Endothelial cell of hepatic sinusoid (primary cell): ENCODE measurements at regions not wholly inside any gene's neighbourhood (a gene's known extent, or its start where the extent isn't known, plus 50 kb on each side); places are given as distances from the start of the nearest gene placed in this dataset.
"Not testable (repeated sequence)": the region's sequence is repeated elsewhere in the genome, so short reads cannot be mapped to it uniquely, and the experiment has no call there.

Experiments
- in situ Hi-C: cut with HindIII; loops from 2 replicates; pipeline ENCODE4 v1.10.0; 2017; ENCODE audit warnings: low sequenced_read_pairs

GRCh38 chrX:74090049-74090448 is 213.9 kb upstream of the ZCCHC13 start:
- in situ Hi-C loops = no loop called here

DNA sequence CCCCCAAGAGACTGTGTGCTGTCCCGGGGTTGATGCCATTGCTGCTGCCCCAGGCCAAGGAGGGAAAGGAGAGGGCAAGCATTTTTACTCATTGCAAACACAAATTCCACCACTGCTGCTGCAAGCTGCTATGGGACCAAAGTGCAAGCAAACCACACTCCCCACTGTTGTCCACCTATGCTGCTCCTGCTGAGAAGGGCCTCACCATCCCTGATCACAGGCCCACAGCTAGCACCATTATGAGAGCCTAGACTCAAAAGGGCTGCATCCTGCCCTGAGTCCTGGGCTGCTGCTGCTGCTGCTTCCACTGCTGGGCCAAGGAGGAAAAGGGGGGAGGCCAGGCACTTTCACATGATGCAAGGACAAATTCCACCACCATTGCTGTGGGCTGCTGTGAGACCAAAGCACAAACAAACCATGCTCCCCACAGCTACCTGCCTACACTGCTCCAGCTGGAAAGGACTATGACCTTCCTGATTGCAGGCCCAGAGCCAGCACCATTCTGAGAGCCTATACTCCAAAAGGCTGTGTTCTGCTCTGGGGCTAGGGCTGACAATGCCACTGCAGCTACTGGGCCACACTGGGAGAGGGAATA is 218.2 kb upstream of the ZCCHC13 start:
- in situ Hi-C loops = no loop called here

DNA sequence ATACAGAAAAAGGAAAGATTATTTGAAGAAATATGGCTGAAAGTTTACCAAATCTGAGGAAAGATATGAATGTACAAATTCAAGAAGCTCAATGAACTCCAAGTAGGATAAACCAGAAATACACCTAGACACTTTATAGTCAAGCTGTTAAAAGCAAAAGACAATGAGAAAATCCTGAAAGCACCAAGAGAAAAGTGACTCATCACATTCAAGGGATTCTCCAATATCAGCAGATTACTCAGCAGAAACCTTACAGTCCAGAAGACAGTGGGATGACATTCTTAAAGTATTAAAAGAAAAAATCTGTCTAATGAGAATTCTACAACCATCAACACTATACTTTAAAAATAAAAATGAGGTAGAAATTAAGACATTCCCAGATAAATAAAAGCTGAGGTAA is 223.8 kb upstream of the ZCCHC13 start:
- in situ Hi-C loops = no loop called here

DNA sequence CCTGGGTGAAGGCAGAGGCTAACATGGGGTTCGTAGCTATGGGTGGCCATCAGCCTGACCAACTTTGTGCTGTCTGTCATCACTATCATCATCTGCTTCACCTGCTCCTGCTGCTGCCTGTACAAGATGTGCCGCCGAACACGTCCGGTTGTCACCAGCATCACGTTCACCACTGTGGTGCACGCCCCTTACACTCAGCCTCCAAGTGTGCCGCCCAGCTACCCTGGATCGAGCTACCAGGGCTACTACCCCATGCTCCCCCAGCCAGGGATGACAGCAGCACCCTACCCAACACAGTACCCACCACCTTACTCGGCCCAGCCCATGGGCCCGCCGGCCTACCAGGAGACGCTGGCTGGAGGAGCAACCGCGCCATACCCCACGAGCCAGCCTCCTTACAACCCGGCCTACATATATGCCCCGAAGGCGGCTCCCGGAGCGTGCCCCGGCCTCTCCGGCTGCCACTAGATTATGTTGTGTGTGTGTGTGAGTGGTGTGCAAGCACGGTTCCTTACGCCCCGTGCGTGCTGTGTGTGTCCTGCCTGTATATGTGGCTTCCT is 213.4 kb upstream of the XIST start:
- in situ Hi-C loops = no loop called here

DNA sequence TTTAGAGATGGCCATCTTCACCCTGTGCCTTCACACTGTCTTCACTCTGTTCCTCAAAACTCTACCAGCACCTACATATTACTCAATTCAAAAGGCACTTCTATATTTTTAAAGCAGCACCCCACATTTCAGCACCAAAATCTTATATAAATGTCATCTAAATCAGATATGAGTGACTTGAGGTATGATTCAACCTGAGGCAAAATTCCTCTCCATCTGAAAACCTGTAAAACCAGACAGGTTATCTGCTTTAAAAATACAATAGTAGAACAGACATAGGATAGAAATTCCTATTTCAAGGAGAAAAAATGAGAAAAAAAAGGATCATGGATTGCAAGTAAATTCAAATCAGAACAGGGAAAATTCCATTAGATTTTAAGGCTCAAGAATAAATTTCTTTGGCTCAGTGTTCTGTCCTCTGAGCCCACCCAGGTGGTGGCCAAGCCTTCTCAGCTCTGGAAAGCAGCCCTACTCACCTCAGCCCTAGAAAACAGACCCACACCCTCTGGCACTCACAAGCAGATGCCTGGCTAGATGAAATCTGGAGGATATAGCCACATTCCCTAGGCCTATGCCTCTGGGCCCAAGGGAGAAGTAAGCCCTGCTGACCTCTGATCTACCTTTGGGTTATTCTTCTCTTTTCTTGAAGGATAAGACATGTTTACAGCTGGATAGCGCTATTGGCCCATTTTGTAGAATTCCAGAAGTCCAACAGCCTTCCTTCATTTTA is 211.1 kb upstream of the XIST start:
- in situ Hi-C loops = no loop called here

DNA sequence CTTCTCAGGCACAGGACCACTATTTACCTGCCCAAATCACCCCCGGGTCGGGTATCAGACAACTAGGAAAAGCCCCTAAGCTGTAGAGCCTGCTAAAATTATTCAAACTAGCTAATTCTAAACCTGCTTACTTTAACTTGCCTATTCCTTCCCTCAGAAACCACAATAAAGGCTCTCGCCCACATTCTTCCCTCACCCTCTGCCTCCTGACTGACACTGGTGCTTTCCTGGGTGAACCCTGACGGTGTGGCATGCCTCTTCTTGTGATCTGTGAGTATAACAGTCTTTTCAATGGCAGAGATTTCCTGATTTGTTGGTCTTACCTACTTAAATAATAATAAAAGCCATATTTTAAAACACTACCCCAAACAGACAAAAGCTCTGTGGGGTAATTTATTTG is 209.4 kb upstream of the XIST start:
- in situ Hi-C loops = no loop called here

DNA sequence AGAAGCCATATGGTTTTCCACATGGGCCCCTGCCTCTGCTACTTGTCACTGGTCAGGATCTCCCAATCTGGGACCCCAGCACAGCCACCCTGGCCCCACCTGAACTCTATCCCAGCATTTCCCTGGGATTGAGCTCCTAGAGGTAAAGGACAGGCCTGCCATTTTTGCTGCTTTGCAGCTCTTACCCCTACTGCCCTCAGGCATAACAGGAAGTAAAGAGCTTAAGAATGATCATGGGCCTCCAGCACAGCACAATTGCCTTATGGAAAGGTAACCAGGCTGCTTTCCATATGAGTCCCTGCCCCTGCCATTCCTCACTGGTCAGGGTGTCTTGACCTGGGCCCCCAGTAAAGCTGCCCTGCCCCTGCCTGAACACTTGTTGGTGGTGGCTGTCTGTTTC is 196.6 kb upstream of the XIST start:
- in situ Hi-C loops = no loop called here

DNA sequence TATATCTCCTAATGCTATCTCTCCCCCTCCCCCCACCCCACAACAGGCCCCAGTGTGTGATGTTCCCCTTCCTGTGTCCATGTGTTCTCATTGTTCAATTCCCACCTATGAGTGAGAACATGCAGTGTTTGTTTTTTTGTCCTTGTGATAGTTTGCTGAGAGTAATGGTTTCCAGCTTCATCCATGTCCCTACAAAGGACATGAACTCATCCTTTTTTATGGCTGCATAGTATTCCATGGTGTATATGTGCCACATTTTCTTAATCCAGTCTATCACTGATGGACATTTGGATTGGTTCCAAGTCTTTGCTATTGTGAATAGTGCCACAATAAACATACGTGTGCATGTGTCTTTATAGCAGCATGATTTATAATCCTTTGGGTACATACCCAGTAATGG is 181.6 kb upstream of the XIST start:
- in situ Hi-C loops = not testable (repeated sequence)

- in situ Hi-C loops = not testable (repeated sequence)
Measured at GRCh38 chrX:74031527-74031926, 179.0 kb upstream of the XIST start.

GRCh38 chrX:74030766-74031165 is 178.3 kb upstream of the XIST start:
- in situ Hi-C loops = not testable (repeated sequence)

DNA sequence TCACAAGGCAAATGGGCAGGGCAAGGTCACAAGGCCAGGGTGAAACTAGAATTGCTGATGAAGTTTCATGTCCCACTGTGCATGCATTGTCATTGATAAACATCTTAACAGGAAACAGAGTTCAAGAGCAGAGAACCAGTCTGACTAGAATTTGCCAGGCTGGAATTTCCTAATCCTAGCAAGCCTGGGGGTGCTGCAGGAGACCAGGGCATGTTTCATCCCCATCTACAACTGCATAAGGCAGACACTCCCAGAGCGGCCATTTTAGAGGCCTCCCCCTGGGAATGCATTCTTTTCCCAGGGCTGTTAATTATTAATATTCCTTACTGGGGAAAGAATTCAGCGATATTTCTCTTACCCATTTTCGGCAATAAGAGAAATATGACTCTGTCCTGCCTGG is 172.6 kb upstream of the XIST start:
- in situ Hi-C loops = not testable (repeated sequence)

DNA sequence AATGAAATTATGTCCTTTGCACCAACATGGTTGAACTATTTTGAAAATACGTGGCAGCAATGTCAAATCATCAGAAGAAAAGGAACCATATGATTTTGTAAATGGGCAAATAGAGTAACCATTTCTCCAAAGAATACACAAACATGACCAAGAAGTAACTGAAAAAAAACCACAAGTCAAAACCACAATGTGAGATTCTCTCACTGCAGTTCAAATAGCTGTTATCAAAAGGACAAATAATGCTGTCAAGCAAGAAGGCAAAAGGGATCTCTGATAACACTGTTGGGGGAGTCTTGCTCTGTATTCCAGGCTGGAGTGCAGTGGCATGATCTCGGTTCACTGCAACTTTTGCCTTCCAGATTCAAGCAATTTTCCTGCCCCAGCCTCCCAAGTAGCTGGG is 170.7 kb upstream of the XIST start:
- in situ Hi-C loops = no loop called here

GRCh38 chrX:74018253-74018652 is 165.7 kb upstream of the XIST start:
- in situ Hi-C loops = no loop called here

DNA sequence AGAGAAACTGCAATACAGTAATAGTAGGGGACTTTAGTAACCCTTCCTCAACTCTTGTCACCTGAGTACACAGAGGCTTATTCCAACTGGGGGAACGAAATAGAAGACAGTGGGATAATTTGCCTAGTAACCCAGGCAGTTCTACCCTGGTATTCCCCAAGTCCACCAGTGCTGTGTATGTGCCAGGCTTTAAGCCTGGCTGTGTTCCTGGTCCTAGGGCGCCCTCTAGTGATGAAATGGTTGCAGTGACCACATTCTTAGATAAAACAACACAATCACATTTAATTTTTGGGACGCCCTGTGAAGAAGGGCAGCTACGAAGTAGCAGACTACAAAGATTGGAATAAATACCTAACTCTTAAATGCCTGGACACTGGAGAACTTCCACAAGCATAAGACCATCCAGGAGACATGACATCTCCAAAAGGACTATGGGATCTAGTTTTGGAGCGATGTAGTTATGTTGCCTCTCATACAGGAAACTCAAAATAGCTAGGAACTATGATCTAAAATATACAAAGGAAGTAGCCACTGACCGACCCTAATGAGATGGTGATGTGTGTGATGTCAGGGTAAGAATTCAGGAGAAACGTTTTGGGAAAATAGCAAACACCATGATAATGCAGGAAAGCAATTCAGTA is 163.0 kb upstream of the XIST start:
- in situ Hi-C loops = no loop called here

GRCh38 chrX:74009041-74009440 is 156.5 kb upstream of the XIST start:
- in situ Hi-C loops = no loop called here

GRCh38 chrX:73992019-73992418 is 139.5 kb upstream of the XIST start:
- in situ Hi-C loops = no loop called here

DNA sequence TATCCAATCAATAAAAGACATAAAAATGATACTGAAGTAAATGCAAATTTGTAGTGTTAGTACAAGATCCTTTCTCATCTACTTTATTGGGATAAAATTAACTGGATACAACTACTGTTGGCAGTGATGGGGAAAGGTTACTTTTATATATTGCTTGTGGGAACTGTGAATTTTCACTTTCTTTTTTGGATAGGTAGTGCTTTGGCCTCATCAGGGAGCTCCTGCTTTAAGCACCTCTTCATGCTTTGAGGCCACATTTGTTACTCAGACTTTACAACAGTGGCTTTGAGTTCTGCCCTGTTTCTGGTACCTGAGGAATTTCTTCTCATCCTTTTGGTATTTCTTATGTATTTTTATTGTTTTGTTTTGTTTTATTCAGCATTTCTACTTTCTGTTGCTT is 134.7 kb upstream of the XIST start:
- in situ Hi-C loops = no loop called here

DNA sequence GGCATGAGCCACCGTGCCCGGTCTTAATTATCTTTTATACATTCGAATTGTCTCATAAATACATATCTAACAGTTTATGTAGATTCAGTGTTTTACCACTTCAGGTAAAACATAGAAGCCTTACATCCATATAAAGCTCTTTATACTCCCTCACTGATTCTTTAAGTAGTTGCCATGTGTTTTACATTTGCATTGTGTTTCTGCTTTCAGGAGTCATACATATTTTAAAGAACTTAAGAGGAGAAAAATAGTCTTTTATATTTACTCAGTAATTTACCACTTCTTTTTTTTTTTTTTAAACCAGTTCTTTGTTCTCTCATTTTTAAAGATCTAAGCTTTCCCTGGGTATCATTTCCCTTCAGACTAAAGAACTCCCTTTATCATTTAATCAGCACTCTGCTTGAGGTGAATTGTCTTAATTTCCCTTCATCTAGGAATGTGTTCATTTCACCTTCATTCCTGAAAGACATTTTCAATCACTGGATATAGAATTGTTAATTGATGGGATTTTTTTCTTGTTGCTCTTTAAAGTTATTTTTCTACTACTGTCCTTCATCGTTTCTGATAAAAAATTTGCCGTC is 127.1 kb upstream of the XIST start:
- in situ Hi-C loops = loop anchor here (5.0 kb wide), 1 partner anchor 37 kb away; no protein-coding TSS in a partner anchor

- in situ Hi-C loops = loop anchor here (5.0 kb wide), 1 partner anchor 35 kb away; no protein-coding TSS in a partner anchor
Measured at GRCh38 chrX:73977542-73978169, 125.1 kb upstream of the XIST start.

DNA sequence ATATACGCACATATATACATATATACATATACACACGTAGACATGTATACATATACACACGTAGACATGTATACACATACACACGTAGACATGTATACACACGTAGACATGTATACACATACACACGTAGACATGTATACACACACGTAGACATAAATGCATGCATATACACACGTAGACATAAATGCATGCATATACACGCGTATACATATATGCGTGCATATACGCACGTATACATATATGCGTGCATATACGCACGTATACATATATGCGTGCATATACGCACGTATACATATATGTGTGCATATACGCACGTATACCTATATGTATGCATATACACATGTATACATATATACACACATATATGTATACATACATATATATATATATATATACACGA is 114.9 kb upstream of the XIST start:
- in situ Hi-C loops = not testable (repeated sequence)

DNA sequence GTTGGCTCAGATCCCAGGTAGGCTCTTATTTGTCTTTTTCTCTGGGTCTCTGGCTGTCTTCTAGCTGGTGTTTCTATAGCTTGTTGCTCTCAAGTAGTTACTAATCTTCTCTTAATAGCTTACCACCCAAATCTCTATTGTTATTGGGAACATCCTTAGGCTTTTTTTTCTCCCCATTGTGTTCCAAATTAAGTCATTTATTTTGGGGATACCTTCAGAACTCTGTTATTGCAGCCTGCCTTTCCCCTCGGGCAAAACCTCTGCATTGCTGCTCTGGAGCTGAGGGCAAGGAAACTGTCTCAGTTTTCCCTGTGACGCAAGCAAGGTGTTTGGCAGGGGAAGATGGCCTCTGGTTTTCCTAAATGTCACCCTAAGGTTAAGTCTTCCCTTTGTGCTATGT is 113.3 kb upstream of the XIST start:
- in situ Hi-C loops = no loop called here
